MM.1S (cell line): ENCODE measurements at regions not wholly inside any gene's neighbourhood (a gene's known extent, or its start where the extent isn't known, plus 50 kb on each side); places are given as distances from the start of the nearest gene placed in this dataset.

ENCODE experiments used
- EZH2 ChIP-seq: fragments of 300-600 bp; sonication (generic); optimal IDR thresholded peaks from 2 replicates; pipeline ENCODE3; 2017; ENCODE audit warnings: low read depth, mild to moderate bottlenecking, antibody characterized with exemption, low read length, mixed read lengths
- EZH2phosphoT487 ChIP-seq: fragments of 300-600 bp; sonication (generic); IDR thresholded peaks from 2 replicates; pipeline ENCODE4 v1.6.1; 2018; ENCODE audit warnings: antibody characterized with exemption, low read length
- TF ChIP-seq, protein P1 (sequence below): fragments of 300-600 bp; sonication (generic); IDR thresholded peaks from 2 replicates; pipeline ENCODE4 v1.5.1; 2016; ENCODE audit warnings: antibody characterized with exemption, low read length, mixed read lengths

DNA sequence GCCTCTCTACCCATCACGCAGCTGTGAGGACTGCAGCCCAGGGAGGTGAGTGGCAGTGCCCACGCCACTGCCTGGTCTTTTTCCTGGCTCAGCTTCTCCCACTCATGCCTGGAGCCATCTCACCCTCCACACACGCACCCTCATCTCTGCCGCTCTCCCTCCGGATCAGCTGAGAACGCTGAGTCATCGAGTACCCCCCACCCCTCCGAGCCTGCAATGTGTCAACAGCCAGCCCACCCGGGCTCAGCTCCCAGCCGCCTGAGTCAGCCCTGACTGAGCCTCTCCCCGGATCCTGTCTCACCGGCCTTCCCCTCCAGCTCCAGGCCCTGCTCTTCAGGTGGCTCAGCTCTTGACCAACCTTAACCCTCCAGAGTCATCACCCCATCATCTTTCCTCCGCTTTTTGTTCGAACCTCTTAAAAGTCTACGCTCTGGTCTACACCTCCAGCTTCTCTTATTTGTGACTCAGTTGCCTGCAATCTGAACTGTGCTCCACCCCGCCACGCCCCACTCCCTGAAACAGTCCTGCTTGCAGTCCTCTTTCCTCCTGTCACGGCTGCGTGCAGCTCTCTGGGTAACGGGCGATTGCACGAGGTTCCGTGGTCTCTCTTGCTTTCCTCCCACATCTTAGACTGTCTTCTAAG, 94.4 kb upstream of the ASAP2 start:
- no peak for TF ChIP-seq EZH2
- TF ChIP-seq, protein P1, sequence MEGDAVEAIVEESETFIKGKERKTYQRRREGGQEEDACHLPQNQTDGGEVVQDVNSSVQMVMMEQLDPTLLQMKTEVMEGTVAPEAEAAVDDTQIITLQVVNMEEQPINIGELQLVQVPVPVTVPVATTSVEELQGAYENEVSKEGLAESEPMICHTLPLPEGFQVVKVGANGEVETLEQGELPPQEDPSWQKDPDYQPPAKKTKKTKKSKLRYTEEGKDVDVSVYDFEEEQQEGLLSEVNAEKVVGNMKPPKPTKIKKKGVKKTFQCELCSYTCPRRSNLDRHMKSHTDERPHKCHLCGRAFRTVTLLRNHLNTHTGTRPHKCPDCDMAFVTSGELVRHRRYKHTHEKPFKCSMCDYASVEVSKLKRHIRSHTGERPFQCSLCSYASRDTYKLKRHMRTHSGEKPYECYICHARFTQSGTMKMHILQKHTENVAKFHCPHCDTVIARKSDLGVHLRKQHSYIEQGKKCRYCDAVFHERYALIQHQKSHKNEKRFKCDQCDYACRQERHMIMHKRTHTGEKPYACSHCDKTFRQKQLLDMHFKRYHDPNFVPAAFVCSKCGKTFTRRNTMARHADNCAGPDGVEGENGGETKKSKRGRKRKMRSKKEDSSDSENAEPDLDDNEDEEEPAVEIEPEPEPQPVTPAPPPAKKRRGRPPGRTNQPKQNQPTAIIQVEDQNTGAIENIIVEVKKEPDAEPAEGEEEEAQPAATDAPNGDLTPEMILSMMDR = no peak
- no peak for TF ChIP-seq EZH2phosphoT487
